ENCODE measurements at regions not wholly inside any gene's neighbourhood (a gene's known extent, or its start where the extent isn't known, plus 50 kb on each side); places are given as distances from the start of the nearest gene placed in this dataset.

GRCh38 chr13:73633817-73634460, 500.3 kb downstream of the KLF12 start:
- TF ChIP-seq CTCF (conservative IDR thresholded peaks at IDR 0.05; ENCODE audit: low read depth, low read length) (no peak), EZH2phosphoT487 (IDR thresholded peaks at IDR 0.05; ENCODE audit: borderline replicate concordance, low read length) (no peak), EZH2 (IDR thresholded peaks at IDR 0.05; ENCODE audit: low read length, unreplicated experiment) (no peak)

All from PC-3 (cell line).